ENCODE measurements at regions not wholly inside any gene's neighbourhood (a gene's known extent, or its start where the extent isn't known, plus 50 kb on each side); places are given as distances from the start of the nearest gene placed in this dataset.

DNA sequence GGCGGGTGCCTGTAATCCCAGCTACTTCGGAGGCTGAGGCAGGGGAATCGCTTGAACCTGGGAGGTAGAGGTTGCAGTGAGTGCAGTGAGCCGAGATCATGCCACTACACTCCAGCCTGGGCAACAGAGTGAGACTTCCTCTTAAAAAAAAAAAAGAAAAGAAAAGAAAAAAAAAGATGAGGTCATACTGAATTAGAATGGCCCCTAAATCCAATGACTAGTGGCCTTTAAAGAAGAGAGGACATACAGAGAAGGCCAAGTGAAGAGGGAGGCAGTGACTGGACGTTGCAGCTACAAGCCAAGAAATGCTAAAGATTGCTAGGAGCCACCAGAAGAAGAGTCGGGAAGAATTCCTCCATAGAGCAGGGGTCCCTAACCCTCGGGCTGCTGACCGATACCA, 76.9 kb upstream of the TIAM1 start:
- TF ChIP-seq, protein P1, sequence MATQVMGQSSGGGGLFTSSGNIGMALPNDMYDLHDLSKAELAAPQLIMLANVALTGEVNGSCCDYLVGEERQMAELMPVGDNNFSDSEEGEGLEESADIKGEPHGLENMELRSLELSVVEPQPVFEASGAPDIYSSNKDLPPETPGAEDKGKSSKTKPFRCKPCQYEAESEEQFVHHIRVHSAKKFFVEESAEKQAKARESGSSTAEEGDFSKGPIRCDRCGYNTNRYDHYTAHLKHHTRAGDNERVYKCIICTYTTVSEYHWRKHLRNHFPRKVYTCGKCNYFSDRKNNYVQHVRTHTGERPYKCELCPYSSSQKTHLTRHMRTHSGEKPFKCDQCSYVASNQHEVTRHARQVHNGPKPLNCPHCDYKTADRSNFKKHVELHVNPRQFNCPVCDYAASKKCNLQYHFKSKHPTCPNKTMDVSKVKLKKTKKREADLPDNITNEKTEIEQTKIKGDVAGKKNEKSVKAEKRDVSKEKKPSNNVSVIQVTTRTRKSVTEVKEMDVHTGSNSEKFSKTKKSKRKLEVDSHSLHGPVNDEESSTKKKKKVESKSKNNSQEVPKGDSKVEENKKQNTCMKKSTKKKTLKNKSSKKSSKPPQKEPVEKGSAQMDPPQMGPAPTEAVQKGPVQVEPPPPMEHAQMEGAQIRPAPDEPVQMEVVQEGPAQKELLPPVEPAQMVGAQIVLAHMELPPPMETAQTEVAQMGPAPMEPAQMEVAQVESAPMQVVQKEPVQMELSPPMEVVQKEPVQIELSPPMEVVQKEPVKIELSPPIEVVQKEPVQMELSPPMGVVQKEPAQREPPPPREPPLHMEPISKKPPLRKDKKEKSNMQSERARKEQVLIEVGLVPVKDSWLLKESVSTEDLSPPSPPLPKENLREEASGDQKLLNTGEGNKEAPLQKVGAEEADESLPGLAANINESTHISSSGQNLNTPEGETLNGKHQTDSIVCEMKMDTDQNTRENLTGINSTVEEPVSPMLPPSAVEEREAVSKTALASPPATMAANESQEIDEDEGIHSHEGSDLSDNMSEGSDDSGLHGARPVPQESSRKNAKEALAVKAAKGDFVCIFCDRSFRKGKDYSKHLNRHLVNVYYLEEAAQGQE (IDR thresholded peaks at IDR 0.05; ENCODE audit: insufficient replicate concordance, low read depth): no peak
- TF ChIP-seq CTCF (IDR thresholded peaks at IDR 0.05; ENCODE audit: insufficient read depth, low read length): no peak
- no peak for TF ChIP-seq POLR2AphosphoS5 (IDR thresholded peaks at IDR 0.05; ENCODE audit: low read depth)

Data from HL-60 (cell line).